CD4-positive, alpha-beta T cell (primary cell): ENCODE measurements at regions not wholly inside any gene's neighbourhood (a gene's known extent, or its start where the extent isn't known, plus 50 kb on each side); places are given as distances from the start of the nearest gene placed in this dataset.

ENCODE experiments used
- ATAC-seq: fragments of 200-7000 bp; cut with Tn5 transposase; one replicate; pipeline ENCODE4 v1.10.0; 2022; ENCODE audit warnings: mild to moderate bottlenecking; ENCODE audit not compliant: poor library complexity
- CTCF ChIA-PET: fragments of 350-600 bp; sonication (Branson Sonifier 250); formaldehyde crosslinking; loops from one replicate; lab custom pipeline; 2021; ENCODE audit warnings: antibody characterized with exemption, inconsistent platforms; lab: Charles Lee
- POLR2A ChIA-PET: fragments of 350-600 bp; sonication (Branson Sonifier 250); formaldehyde crosslinking; loops from one replicate; lab custom pipeline; 2021; ENCODE audit warnings: antibody characterized with exemption, inconsistent platforms; lab: Charles Lee
- DNase-seq, 14 experiments: peaks; one replicate each; pipeline ENCODE4 v3.0.0-alpha.2; 2013 to 2020; ENCODE audit warnings: mixed read lengths in 2 of 14
- H3K27ac ChIP-seq, 2 donors: one replicate each; pipeline versions ENCODE4 v1.5.1 to v1.7.0; 2013; ENCODE audit warnings: low read length in 2 of 2, low read depth in 1 of 2, mild to moderate bottlenecking in 1 of 2
- H3K27me3 ChIP-seq, 2 experiments: 1 replicate in 1 of 2; 2 replicates in 1 of 2; pipeline versions ENCODE4 v1.6.1 to v1.7.0; 2013; ENCODE audit warnings: low read length in 2 of 2, control low read depth in 1 of 2, mild to moderate bottlenecking in 1 of 2, moderate library complexity in 1 of 2; ENCODE audit not compliant: insufficient read depth in 2 of 2, control insufficient read depth in 1 of 2
- H3K36me3 ChIP-seq: one replicate; pipeline ENCODE4 v1.6.1; 2013; ENCODE audit warnings: low read length, control low read depth; ENCODE audit not compliant: insufficient read depth
- H3K4me1 ChIP-seq: one replicate; pipeline ENCODE4 v1.6.1; 2013; ENCODE audit warnings: low read length, control low read depth; ENCODE audit not compliant: insufficient read depth
- H3K4me3 ChIP-seq: one replicate; pipeline ENCODE4 v1.5.1; 2013; ENCODE audit warnings: mild to moderate bottlenecking, low read length, moderate library complexity
- H3K9me3 ChIP-seq, 2 experiments: 1 replicate in 1 of 2; 2 replicates in 1 of 2; pipeline versions ENCODE4 v1.6.1 to v1.7.0; 2013; ENCODE audit warnings: low read length in 2 of 2, mild to moderate bottlenecking in 2 of 2, control low read depth in 1 of 2, moderate library complexity in 1 of 2; ENCODE audit not compliant: control insufficient read depth in 1 of 2, insufficient read depth in 1 of 2
- H3K27ac Mint-ChIP-seq: one replicate; pipeline ENCODE4 v1.8.0; 2020; ENCODE audit warnings: mixed read lengths
- H3K27me3 Mint-ChIP-seq: one replicate; pipeline ENCODE4 v1.8.0; 2021; ENCODE audit warnings: mixed read lengths
- H3K36me3 Mint-ChIP-seq: one replicate; pipeline ENCODE4 v1.8.0; 2021; ENCODE audit warnings: low read depth, mixed read lengths
- H3K4me1 Mint-ChIP-seq: one replicate; pipeline ENCODE4 v1.8.0; 2021; ENCODE audit warnings: low read depth, mixed read lengths
- H3K4me3 Mint-ChIP-seq: one replicate; pipeline ENCODE4 v1.8.0; 2020; ENCODE audit warnings: mild to moderate bottlenecking, mixed read lengths
- H3K9me3 Mint-ChIP-seq: one replicate; pipeline ENCODE4 v1.8.0; 2020; ENCODE audit warnings: mixed read lengths
- CTCF ChIP-seq: fragments of 200-600 bp; IDR thresholded peaks from one replicate; pipeline ENCODE4 v1.8.0; 2022; ENCODE audit warnings: antibody characterized with exemption, mild to moderate bottlenecking
- intact Hi-C, 2 experiments: fragments of 100-400 bp; cut with DNase I in 1 of 2; cut with micrococcal nuclease in 1 of 2; formaldehyde crosslinking; loops; one replicate each; pipeline versions ENCODE4 v1.15.1 to v1.9.0; 2023 to 2025; cut with DNase I, micrococcal nuclease

GRCh38 chr4:160808174-160808573 lies 1355.6 kb downstream of the FSTL5 start:
- intact Hi-C loops = no loop called here
- no peak overlapping the region for H3K4me3 Mint-ChIP-seq
- H3K27me3 ChIP-seq = no peaks in the 10 kb centered on the region
- POLR2A ChIA-PET = no interaction called here
- no peak overlapping the region for H3K4me3 ChIP-seq
- CTCF ChIA-PET = no interaction called here
- no peak overlapping the region for H3K27ac Mint-ChIP-seq
- TF ChIP-seq CTCF = no peak
- H3K4me1 Mint-ChIP-seq = no peaks in the 10 kb centered on the region
- no peaks in the 10 kb centered on the region for H3K36me3 ChIP-seq
- DNase-seq (no peak), ATAC-seq (no peak)
- no peak overlapping the region for H3K27ac ChIP-seq
- peaks cover 7% of the 10 kb centered on the region for H3K9me3 Mint-ChIP-seq
- no peaks in the 10 kb centered on the region for H3K9me3 ChIP-seq
- no peaks in the 10 kb centered on the region for H3K27me3 Mint-ChIP-seq
- no peaks in the 10 kb centered on the region for H3K4me1 ChIP-seq
- no peaks in the 10 kb centered on the region for H3K36me3 Mint-ChIP-seq

GRCh38 chr4:160809576-160809975 lies 1354.2 kb downstream of the FSTL5 start:
- Mint-ChIP-seq H3K4me1 (no peaks in the 10 kb centered on the region), H3K27me3 (no peaks in the 10 kb centered on the region), H3K4me3 (no peak overlapping the region), H3K9me3 (peaks cover 10% of the 10 kb centered on the region), H3K27ac (no peak overlapping the region), H3K36me3 (no peaks in the 10 kb centered on the region)
- Histone ChIP-seq H3K4me1 (no peaks in the 10 kb centered on the region), H3K4me3 (no peak overlapping the region), H3K9me3 (no peaks in the 10 kb centered on the region), H3K27me3 (no peaks in the 10 kb centered on the region), H3K27ac (no peak overlapping the region), H3K36me3 (no peaks in the 10 kb centered on the region)
- POLR2A ChIA-PET = no interaction called here
- TF ChIP-seq CTCF = no peak
- DNase-seq (no peak), ATAC-seq (no peak)
- CTCF ChIA-PET = no interaction called here
- intact Hi-C loops = no loop called here

GRCh38 chr4:160810424-160810823 lies 1353.4 kb downstream of the FSTL5 start:
- DNase-seq (no peak), ATAC-seq (no peak)
- Histone ChIP-seq H3K36me3 (no peaks in the 10 kb centered on the region), H3K9me3 (no peaks in the 10 kb centered on the region), H3K27ac (no peak overlapping the region), H3K27me3 (no peaks in the 10 kb centered on the region), H3K4me1 (no peaks in the 10 kb centered on the region), H3K4me3 (no peak overlapping the region)
- intact Hi-C loops = no loop called here
- CTCF ChIA-PET = no interaction called here
- H3K9me3 Mint-ChIP-seq = peaks cover 10% of the 10 kb centered on the region
- no peak overlapping the region for H3K4me3 Mint-ChIP-seq
- H3K4me1 Mint-ChIP-seq = no peaks in the 10 kb centered on the region
- POLR2A ChIA-PET = no interaction called here
- no peaks in the 10 kb centered on the region for H3K27me3 Mint-ChIP-seq
- H3K27ac Mint-ChIP-seq = no peak overlapping the region
- TF ChIP-seq CTCF = no peak
- no peaks in the 10 kb centered on the region for H3K36me3 Mint-ChIP-seq
